ENCODE measurements at regions not wholly inside any gene's neighbourhood (a gene's known extent, or its start where the extent isn't known, plus 50 kb on each side); places are given as distances from the start of the nearest gene placed in this dataset.

DNA sequence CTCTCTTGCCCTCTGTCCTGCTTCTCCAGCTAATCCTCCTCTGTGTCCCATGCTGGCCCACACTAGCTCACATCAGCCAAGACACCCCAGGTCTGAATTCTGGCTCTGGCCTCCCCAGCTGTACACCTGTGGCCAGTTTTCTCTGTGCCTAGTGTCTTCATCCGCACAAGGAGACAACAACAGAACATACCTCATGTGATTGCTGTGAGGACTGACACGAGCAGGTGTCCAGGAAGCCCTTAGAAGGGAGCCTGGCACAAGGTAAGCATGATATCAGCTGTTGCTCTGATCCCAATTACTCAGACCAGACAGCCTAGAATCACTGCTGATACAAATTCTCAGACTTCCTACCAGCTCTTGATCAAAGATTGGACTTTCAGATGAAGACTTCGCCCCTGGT is 71.2 kb upstream of the GJB5 start:
- Histone ChIP-seq H3K4me1 (peaks cover 14% of the 10 kb centered on the region), H3K27ac (no peak overlapping the region)
- TF ChIP-seq Cebpa-rat (IDR thresholded peaks at IDR 0.05), result no peak

DNA sequence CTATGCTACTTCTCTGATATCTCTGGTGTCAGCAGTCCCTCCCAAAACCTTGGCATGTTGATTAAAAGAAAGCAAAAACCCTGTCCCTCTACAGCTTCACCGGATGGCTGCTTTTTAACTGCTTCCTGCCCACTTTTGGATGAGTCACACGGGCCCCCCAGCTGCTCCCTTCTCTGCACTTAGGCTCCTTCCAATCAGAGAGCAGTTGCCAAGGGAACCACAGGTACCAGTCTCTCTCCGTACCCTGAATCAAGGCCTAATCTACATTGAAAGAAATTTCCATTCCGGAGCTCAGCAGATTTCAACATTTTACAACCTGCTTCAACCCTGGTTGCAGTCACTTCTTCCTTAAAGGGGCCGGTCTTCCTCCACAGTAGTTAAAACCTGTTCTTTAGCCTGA is 70.6 kb upstream of the GJB5 start:
- Histone ChIP-seq H3K9me3 (peaks cover 32% of the 10 kb centered on the region), H3K9ac (0 out of 2 replicates have a peak overlapping the region, but pooled peaks have one; percentile 11), H3K4me2 (peak overlapping the region; percentile 57), H3K27me3 (no peaks in the 10 kb centered on the region), H3K36me3 (no peaks in the 10 kb centered on the region), H4K20me1 (no peaks in the 10 kb centered on the region), H3K4me1 (peaks cover 14% of the 10 kb centered on the region), H3K4me3 (no peak overlapping the region), H3K27ac (no peak overlapping the region)
- no peak for TF ChIP-seq Cebpa-rat (IDR thresholded peaks at IDR 0.05)

More for the DNA sequence above, 71.2 kb upstream of the GJB5 start:
- H3K4me3 ChIP-seq, result no peak overlapping the region
- H3K27me3 ChIP-seq, result no peaks in the 10 kb centered on the region
- H3K9me3 ChIP-seq, result peaks cover 38% of the 10 kb centered on the region
- H4K20me1 ChIP-seq, result no peaks in the 10 kb centered on the region
- no peaks in the 10 kb centered on the region for H3K36me3 ChIP-seq
- H3K9ac ChIP-seq, result 0 out of 2 replicates have a peak overlapping the region, but pooled peaks have one; percentile 11
- H3K4me2 ChIP-seq, result peak overlapping the region; percentile 57

DNA sequence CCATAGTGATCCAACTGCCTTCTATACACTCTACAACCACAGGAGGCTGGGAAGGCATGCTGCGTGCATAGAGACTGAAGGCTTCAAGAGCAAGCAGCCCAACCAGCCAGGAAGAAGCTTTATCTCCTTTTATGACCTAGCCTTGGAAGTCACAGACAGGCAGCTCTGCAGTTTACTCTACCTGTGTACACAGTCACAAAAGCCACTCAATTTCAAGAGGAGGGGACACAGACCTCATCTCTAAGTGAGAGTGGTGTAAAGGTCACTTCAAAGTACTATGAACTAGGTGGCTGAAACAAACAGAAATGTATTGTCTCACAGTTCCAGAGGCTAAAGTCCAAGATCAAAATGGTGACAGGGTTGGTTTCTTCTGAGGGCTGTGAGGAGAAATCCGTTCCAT is 69.6 kb upstream of the GJB5 start:
- Histone ChIP-seq H3K36me3 (no peaks in the 10 kb centered on the region), H4K20me1 (no peaks in the 10 kb centered on the region), H3K27ac (no peak overlapping the region), H3K9me3 (peaks cover 22% of the 10 kb centered on the region; the same call in 1 of the 2 replicates), H3K4me3 (no peak overlapping the region), H3K27me3 (no peaks in the 10 kb centered on the region), H3K9ac (no peak overlapping the region), H3K4me1 (peaks cover 14% of the 10 kb centered on the region), H3K4me2 (no peak overlapping the region)
- TF ChIP-seq Cebpa-rat (IDR thresholded peaks at IDR 0.05), result no peak

DNA sequence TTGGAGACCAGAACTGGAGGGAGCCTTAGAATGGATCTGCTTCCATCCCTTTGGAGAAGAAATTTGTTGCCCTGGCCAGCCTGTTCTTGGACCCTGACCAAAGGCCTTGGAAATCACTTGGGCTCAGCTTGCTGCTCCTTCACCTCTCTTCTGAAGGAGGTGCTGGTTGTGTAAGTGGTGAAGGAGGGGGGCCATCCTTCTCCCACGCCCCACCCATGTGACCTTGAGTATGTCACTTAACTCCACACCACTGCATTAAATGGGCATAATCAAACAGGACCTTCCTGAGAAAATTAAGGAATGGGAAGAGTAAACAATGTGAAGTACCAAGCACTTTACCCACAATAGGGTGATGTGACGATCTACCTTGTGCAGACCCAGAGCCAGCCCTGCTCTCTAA is 68.3 kb upstream of the GJB5 start:
- Histone ChIP-seq H3K9me3 (peaks cover 21% of the 10 kb centered on the region; the same call in 1 of the 2 replicates), H3K9ac (no peak overlapping the region), H3K4me1 (peaks cover 14% of the 10 kb centered on the region), H3K4me3 (no peak overlapping the region), H3K4me2 (no peak overlapping the region), H3K27me3 (no peaks in the 10 kb centered on the region), H3K27ac (no peak overlapping the region), H3K36me3 (no peaks in the 10 kb centered on the region), H4K20me1 (no peaks in the 10 kb centered on the region)
- no peak for TF ChIP-seq Cebpa-rat (IDR thresholded peaks at IDR 0.05)

DNA sequence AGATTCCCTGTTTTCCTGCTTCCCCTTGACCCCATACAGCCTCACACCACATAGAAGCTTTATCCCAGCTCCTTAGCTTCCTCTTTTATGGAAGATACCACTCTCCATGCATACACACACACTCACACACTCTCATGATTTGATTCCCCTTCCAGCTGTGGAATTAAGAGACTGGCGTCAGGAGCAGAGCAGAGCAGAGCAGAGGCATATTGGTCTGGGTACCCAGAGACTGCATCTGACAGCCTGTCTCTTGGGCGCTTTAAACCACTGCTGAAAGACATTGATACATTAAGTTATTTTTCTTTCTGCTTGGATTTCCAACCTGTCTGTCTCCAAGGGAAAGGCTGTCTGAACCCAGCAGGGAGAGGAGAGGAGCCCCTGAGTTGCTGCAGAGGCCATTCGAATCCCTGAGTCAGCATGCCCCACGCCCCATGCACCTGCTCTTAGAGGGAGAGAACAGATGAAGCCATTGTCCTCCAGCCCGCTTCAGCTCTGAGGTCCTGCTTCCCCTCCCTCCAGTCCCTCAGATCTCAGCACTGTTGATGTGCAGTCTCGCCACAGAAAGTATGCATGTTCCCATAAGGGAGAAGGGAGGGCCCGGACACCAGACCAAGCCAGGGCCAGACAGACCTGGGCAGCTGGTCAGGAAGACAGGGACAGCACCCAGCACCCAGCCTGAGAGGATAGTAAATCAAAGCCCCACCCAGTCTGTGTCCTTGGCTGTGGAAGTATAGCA is 66.7 kb upstream of the GJB5 start:
- no peak overlapping the region for H3K27ac ChIP-seq

DNA sequence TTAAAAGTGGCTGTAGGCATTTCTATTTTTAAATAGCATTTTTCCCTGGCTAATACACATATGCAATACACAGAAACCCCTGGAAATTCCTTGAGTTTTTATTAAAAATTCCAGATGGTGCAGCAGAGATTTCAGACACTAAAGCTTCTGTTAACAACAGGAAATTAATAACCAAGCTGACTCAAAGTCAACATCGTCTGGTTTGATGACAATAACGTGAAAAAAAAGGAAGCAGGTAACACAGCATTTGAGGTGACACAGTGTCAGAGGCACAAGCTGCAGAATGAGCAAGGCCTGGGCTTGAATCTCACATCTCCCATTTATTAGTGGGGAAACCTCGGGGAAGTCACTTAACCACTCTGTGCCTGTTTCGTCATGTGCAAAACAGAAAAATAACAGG is 64.6 kb upstream of the GJB5 start:
- no peaks in the 10 kb centered on the region for H3K36me3 ChIP-seq
- no peak for TF ChIP-seq Cebpa-rat (IDR thresholded peaks at IDR 0.05)
- H3K9ac ChIP-seq, result no peak overlapping the region
- H3K27ac ChIP-seq, result no peak overlapping the region
- H3K4me2 ChIP-seq, result no peak overlapping the region
- H3K4me3 ChIP-seq, result no peak overlapping the region
- no peaks in the 10 kb centered on the region for H4K20me1 ChIP-seq
- peaks cover 21% of the 10 kb centered on the region; the same call in 1 of the 2 replicates for H3K9me3 ChIP-seq
- no peaks in the 10 kb centered on the region for H3K4me1 ChIP-seq
- H3K27me3 ChIP-seq, result no peaks in the 10 kb centered on the region

More for the DNA sequence above, 66.7 kb upstream of the GJB5 start:
- Histone ChIP-seq H3K36me3 (no peaks in the 10 kb centered on the region), H4K20me1 (no peaks in the 10 kb centered on the region), H3K9me3 (peaks cover 21% of the 10 kb centered on the region; the same call in 1 of the 2 replicates), H3K4me1 (peaks cover 14% of the 10 kb centered on the region), H3K4me2 (no peak overlapping the region), H3K27me3 (no peaks in the 10 kb centered on the region), H3K9ac (no peak overlapping the region), H3K4me3 (no peak overlapping the region)
- TF ChIP-seq Cebpa-rat (IDR thresholded peaks at IDR 0.05), result no peak

DNA sequence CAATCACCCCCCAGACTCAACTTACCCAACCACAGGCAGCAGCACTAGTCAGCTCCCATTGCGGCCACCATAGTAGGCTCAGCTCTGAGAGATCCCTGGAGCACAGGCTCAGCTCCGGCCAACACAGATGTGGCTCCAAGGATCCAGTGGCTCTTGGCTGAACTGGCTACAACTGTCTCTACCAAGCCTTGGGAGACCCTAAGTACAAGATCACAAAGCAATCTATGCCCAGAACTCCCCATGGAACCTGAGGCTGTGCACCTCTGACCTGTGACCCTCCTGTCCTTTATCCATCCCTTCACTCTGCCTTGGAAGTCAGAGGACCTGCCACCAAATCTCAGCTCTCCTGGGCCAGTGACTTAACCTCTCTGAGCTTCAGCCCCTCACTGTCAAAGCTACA is 61.8 kb upstream of the GJB5 start:
- no peak for TF ChIP-seq Cebpa-rat (IDR thresholded peaks at IDR 0.05)

DNA sequence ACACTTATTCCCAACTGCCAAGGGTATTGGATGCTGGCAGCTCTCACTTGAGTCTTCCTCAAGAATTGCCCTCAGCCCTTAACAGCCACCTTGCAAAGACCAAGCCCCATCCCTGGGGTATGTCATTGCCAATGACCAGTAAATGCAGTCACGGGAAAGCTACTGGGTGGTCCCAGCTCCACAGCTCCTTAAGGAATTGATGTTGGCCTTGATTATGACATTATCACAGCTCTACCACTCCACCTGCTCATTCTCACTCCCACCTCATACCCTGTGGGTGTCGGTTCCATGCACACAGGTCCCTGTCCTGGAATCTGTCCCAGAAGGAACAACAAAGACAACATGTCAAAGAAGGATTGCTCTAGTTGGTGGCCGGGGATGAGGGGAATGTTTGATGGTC is 60.5 kb upstream of the GJB5 start:
- Histone ChIP-seq H3K27ac (no peak overlapping the region), H3K9me3 (no peaks in the 10 kb centered on the region), H3K4me1 (no peaks in the 10 kb centered on the region), H3K36me3 (no peaks in the 10 kb centered on the region), H4K20me1 (no peaks in the 10 kb centered on the region), H3K9ac (no peak overlapping the region), H3K4me3 (no peak overlapping the region), H3K4me2 (no peak overlapping the region), H3K27me3 (no peaks in the 10 kb centered on the region)
- TF ChIP-seq Cebpa-rat (IDR thresholded peaks at IDR 0.05), result no peak

More for the DNA sequence above, 61.8 kb upstream of the GJB5 start:
- H3K9me3 ChIP-seq, result no peaks in the 10 kb centered on the region
- no peak overlapping the region for H3K4me2 ChIP-seq
- H4K20me1 ChIP-seq, result no peaks in the 10 kb centered on the region
- no peak overlapping the region for H3K27ac ChIP-seq
- no peak overlapping the region for H3K4me3 ChIP-seq
- no peaks in the 10 kb centered on the region for H3K27me3 ChIP-seq
- no peak overlapping the region for H3K9ac ChIP-seq
- H3K4me1 ChIP-seq, result no peaks in the 10 kb centered on the region
- H3K36me3 ChIP-seq, result no peaks in the 10 kb centered on the region

DNA sequence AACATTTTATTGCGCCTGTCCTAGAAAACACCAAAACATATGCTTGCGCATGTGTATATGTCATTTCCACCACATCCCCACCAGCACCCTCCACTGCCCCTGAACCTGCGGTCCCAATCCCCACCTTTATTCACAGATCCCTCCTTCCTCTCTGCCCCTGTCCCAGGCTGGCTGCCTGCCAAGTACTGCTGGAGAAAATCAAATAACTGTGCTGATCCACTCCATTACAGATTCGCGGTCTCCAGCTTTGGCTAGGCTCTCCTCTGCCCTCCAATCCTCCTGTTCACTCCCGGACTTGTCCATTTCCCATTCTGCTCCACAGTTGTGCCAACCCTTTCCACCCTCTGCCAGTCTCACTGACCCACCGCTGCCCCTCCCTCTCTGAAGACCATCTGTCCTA is 59.3 kb upstream of the GJB5 start:
- H3K27me3 ChIP-seq, result no peaks in the 10 kb centered on the region
- H3K4me2 ChIP-seq, result no peak overlapping the region
- H3K27ac ChIP-seq, result no peak overlapping the region
- H3K4me3 ChIP-seq, result no peak overlapping the region
- TF ChIP-seq Cebpa-rat (IDR thresholded peaks at IDR 0.05), result no peak
- no peak overlapping the region for H3K9ac ChIP-seq
- H4K20me1 ChIP-seq, result no peaks in the 10 kb centered on the region
- H3K36me3 ChIP-seq, result no peaks in the 10 kb centered on the region
- no peaks in the 10 kb centered on the region for H3K9me3 ChIP-seq
- H3K4me1 ChIP-seq, result no peaks in the 10 kb centered on the region

DNA sequence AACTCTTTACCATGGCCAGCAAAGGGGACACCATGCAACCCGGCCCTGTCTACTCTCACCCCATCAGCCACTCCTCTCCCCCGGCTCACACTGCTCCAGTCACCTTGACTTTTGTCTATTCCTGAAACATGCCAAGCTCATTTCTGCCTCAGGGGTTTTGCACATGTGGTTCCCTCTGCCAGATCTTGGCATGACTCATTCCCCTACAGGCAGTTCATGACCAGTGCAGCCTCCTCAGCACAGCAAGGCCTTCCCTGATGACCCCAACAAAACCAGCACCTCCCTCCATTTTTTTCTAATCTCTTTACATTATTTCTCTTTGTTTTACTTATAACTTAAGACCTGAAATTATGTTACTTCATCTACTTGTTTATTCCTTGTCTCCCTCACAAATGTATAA is 58.6 kb upstream of the GJB5 start:
- Histone ChIP-seq H4K20me1 (no peaks in the 10 kb centered on the region), H3K9ac (no peak overlapping the region), H3K9me3 (no peaks in the 10 kb centered on the region), H3K27ac (no peak overlapping the region), H3K4me3 (no peak overlapping the region), H3K4me1 (no peaks in the 10 kb centered on the region), H3K36me3 (no peaks in the 10 kb centered on the region), H3K27me3 (no peaks in the 10 kb centered on the region), H3K4me2 (no peak overlapping the region)
- no peak for TF ChIP-seq Cebpa-rat (IDR thresholded peaks at IDR 0.05)
